Natural killer cell treated with Interleukin-12 subunit alpha and Interleukin-12 subunit beta and Interleukin-15 and Interleukin-18, amount 100 ng/mL, for 72 hours (primary cell): ENCODE measurements at regions not wholly inside any gene's neighbourhood (a gene's known extent, or its start where the extent isn't known, plus 50 kb on each side); places are given as distances from the start of the nearest gene placed in this dataset.

ENCODE experiments used
- ATAC-seq, 2 donors: fragments of 150-1000 bp; cut with Tn5 transposase in 1 of 2; sonication (Bioruptor Pico), chemical (Tn5 transposase) in 1 of 2; 2 replicates each; pipeline ENCODE4 v1.10.0; 2021
- DNase-seq: peaks from one replicate; pipeline ENCODE4 v3.0.0; 2022; ENCODE audit warnings: low spot score
- H3K27ac Mint-ChIP-seq, 2 donors: 1 replicate in 1 of 2; 2 replicates in 1 of 2; pipeline ENCODE4 v1.8.0; 2022; ENCODE audit warnings: mixed read lengths in 2 of 2, mild to moderate bottlenecking in 1 of 2, moderate library complexity in 1 of 2
- H3K27me3 Mint-ChIP-seq, 2 donors: 1 replicate in 1 of 2; 2 replicates in 1 of 2; pipeline ENCODE4 v1.8.0; 2022; ENCODE audit warnings: mixed read lengths in 2 of 2
- H3K36me3 Mint-ChIP-seq: one replicate; pipeline ENCODE4 v1.8.0; 2022; ENCODE audit warnings: mixed read lengths
- H3K4me1 Mint-ChIP-seq, 2 donors: 1 replicate in 1 of 2; 2 replicates in 1 of 2; pipeline ENCODE4 v1.8.0; 2022; ENCODE audit warnings: low read depth in 2 of 2, mixed read lengths in 2 of 2, mild to moderate bottlenecking in 1 of 2
- H3K4me3 Mint-ChIP-seq: one replicate; pipeline ENCODE4 v1.8.0; 2022; ENCODE audit warnings: mixed read lengths
- H3K9me3 Mint-ChIP-seq: 2 replicates; pipeline ENCODE4 v1.8.0; 2022; ENCODE audit warnings: mixed read lengths

GRCh38 chrX:20361890-20362262, 95.2 kb upstream of the RPS6KA3 start:
- Mint-ChIP-seq H3K4me3 (no peak overlapping the region), H3K4me1 (no peaks in the 10 kb centered on the region), H3K36me3 (no peaks in the 10 kb centered on the region), H3K9me3 (no peaks in the 10 kb centered on the region), H3K27me3 (peaks cover 0 to 14% of the 10 kb centered on the region in 2 donors), H3K27ac (no peak overlapping the region)
- ATAC-seq (no peak), DNase-seq (no peak)

GRCh38 chrX:20361081-20361889, 94.6 kb upstream of the RPS6KA3 start:
- no peaks in the 10 kb centered on the region for H3K4me1 Mint-ChIP-seq
- ATAC-seq = no peak
- no peaks in the 10 kb centered on the region for H3K9me3 Mint-ChIP-seq

GRCh38 chrX:20355187-20355586, 88.5 kb upstream of the RPS6KA3 start:
- Mint-ChIP-seq H3K4me3 (no peak overlapping the region), H3K27ac (no peak overlapping the region), H3K9me3 (no peaks in the 10 kb centered on the region), H3K27me3 (peaks cover 0 to 16% of the 10 kb centered on the region in 2 donors), H3K4me1 (peaks cover 4 to 5% of the 10 kb centered on the region in 2 donors), H3K36me3 (no peaks in the 10 kb centered on the region)
- DNase-seq (no peak), ATAC-seq (no peak)

More at GRCh38 chrX:20361081-20361889, 94.6 kb upstream of the RPS6KA3 start:
- H3K36me3 Mint-ChIP-seq = no peaks in the 10 kb centered on the region
- peaks cover 0 to 14% of the 10 kb centered on the region in 2 donors for H3K27me3 Mint-ChIP-seq
- H3K27ac Mint-ChIP-seq = no peak overlapping the region
- no peak overlapping the region for H3K4me3 Mint-ChIP-seq
- no peak for DNase-seq

- Mint-ChIP-seq H3K9me3 (no peaks in the 10 kb centered on the region), H3K4me1 (peaks cover 4 to 5% of the 10 kb centered on the region in 2 donors), H3K36me3 (no peaks in the 10 kb centered on the region), H3K27me3 (peaks cover 0 to 18% of the 10 kb centered on the region in 2 donors), H3K27ac (no peak overlapping the region), H3K4me3 (no peak overlapping the region)
- DNase-seq = no peak
- ATAC-seq = no peak
Observed at GRCh38 chrX:20354505-20354904, 87.8 kb upstream of the RPS6KA3 start.

- peaks cover 0 to 18% of the 10 kb centered on the region in 2 donors for H3K27me3 Mint-ChIP-seq
- ATAC-seq (peak; percentile 69 to 86), DNase-seq (no peak)
- peak overlapping the region in 1 of 2 donors; percentile 42 for H3K27ac Mint-ChIP-seq
- H3K4me3 Mint-ChIP-seq = peak overlapping the region; percentile 57
- peaks cover 4 to 5% of the 10 kb centered on the region in 2 donors for H3K4me1 Mint-ChIP-seq
- no peaks in the 10 kb centered on the region for H3K36me3 Mint-ChIP-seq
- H3K9me3 Mint-ChIP-seq = no peaks in the 10 kb centered on the region
Observed at GRCh38 chrX:20352935-20353336, 86.2 kb upstream of the RPS6KA3 start.

- H3K4me3 Mint-ChIP-seq = peak overlapping the region; percentile 57
- no peak for DNase-seq
- peaks cover 4 to 5% of the 10 kb centered on the region in 2 donors for H3K4me1 Mint-ChIP-seq
- ATAC-seq = peak; percentile 15 to 49
- no peaks in the 10 kb centered on the region for H3K36me3 Mint-ChIP-seq
- peak overlapping the region in 1 of 2 donors; percentile 42 for H3K27ac Mint-ChIP-seq
- H3K27me3 Mint-ChIP-seq = peaks cover 0 to 17% of the 10 kb centered on the region in 2 donors
- no peaks in the 10 kb centered on the region for H3K9me3 Mint-ChIP-seq
Observed at GRCh38 chrX:20352504-20352903, 85.8 kb upstream of the RPS6KA3 start.

GRCh38 chrX:20350596-20350995, 83.9 kb upstream of the RPS6KA3 start:
- DNase-seq (no peak), ATAC-seq (no peak)
- Mint-ChIP-seq H3K36me3 (no peaks in the 10 kb centered on the region), H3K27me3 (peaks cover 0 to 16% of the 10 kb centered on the region in 2 donors), H3K27ac (no peak overlapping the region), H3K4me1 (peaks cover 4 to 5% of the 10 kb centered on the region in 2 donors), H3K9me3 (no peaks in the 10 kb centered on the region), H3K4me3 (no peak overlapping the region)

- no peak for DNase-seq
- Mint-ChIP-seq H3K27me3 (peaks cover 0 to 8% of the 10 kb centered on the region in 2 donors), H3K4me3 (no peak overlapping the region), H3K27ac (no peak overlapping the region), H3K4me1 (peaks cover 4 to 5% of the 10 kb centered on the region in 2 donors), H3K9me3 (peaks cover 5% of the 10 kb centered on the region), H3K36me3 (peaks cover 5% of the 10 kb centered on the region)
- no peak for ATAC-seq
Observed at GRCh38 chrX:20348139-20348538, 81.4 kb upstream of the RPS6KA3 start.

GRCh38 chrX:20347481-20347880, 80.8 kb upstream of the RPS6KA3 start:
- peaks cover 5% of the 10 kb centered on the region for H3K9me3 Mint-ChIP-seq
- H3K27ac Mint-ChIP-seq = no peak overlapping the region
- H3K27me3 Mint-ChIP-seq = peaks cover 0 to 7% of the 10 kb centered on the region in 2 donors
- H3K4me1 Mint-ChIP-seq = peaks cover 1 to 2% of the 10 kb centered on the region in 2 donors
- no peak overlapping the region for H3K4me3 Mint-ChIP-seq
- H3K36me3 Mint-ChIP-seq = peaks cover 5% of the 10 kb centered on the region
- DNase-seq = no peak
- ATAC-seq = no peak

GRCh38 chrX:20333672-20334071, 67.0 kb upstream of the RPS6KA3 start:
- DNase-seq = no peak
- peaks cover 0 to 5% of the 10 kb centered on the region in 2 donors for H3K4me1 Mint-ChIP-seq
- H3K27me3 Mint-ChIP-seq = peaks cover 0 to 7% of the 10 kb centered on the region in 2 donors
- H3K27ac Mint-ChIP-seq = no peak overlapping the region
- no peak overlapping the region for H3K4me3 Mint-ChIP-seq
- peak in 1 of 2 donors; percentile 61 for ATAC-seq
- H3K9me3 Mint-ChIP-seq = no peaks in the 10 kb centered on the region
- no peaks in the 10 kb centered on the region for H3K36me3 Mint-ChIP-seq

GRCh38 chrX:20330545-20330944, 63.8 kb upstream of the RPS6KA3 start:
- DNase-seq = no peak
- Mint-ChIP-seq H3K9me3 (no peaks in the 10 kb centered on the region), H3K4me3 (no peak overlapping the region), H3K27me3 (peaks cover 0 to 7% of the 10 kb centered on the region in 2 donors), H3K27ac (no peak overlapping the region), H3K4me1 (peaks cover 0 to 5% of the 10 kb centered on the region in 2 donors), H3K36me3 (no peaks in the 10 kb centered on the region)
- no peak for ATAC-seq

GRCh38 chrX:20329435-20329834, 62.7 kb upstream of the RPS6KA3 start:
- H3K4me3 Mint-ChIP-seq = no peak overlapping the region
- peaks cover 0 to 7% of the 10 kb centered on the region in 2 donors for H3K27me3 Mint-ChIP-seq
- no peaks in the 10 kb centered on the region for H3K36me3 Mint-ChIP-seq
- H3K27ac Mint-ChIP-seq = no peak overlapping the region
- ATAC-seq (no peak), DNase-seq (no peak)
- no peaks in the 10 kb centered on the region for H3K9me3 Mint-ChIP-seq
- peaks cover 0 to 5% of the 10 kb centered on the region in 2 donors for H3K4me1 Mint-ChIP-seq

GRCh38 chrX:20325786-20326388, 59.2 kb upstream of the RPS6KA3 start:
- H3K4me1 Mint-ChIP-seq = peaks cover 4 to 7% of the 10 kb centered on the region in 2 donors
- DNase-seq (no peak), ATAC-seq (no peak)
- H3K36me3 Mint-ChIP-seq = no peaks in the 10 kb centered on the region
- no peaks in the 10 kb centered on the region for H3K9me3 Mint-ChIP-seq
- no peak overlapping the region for H3K27ac Mint-ChIP-seq
- H3K27me3 Mint-ChIP-seq = peaks cover 0 to 15% of the 10 kb centered on the region in 2 donors
- H3K4me3 Mint-ChIP-seq = no peak overlapping the region

- ATAC-seq (no peak), DNase-seq (no peak)
- Mint-ChIP-seq H3K27ac (no peak overlapping the region), H3K27me3 (peaks cover 0 to 18% of the 10 kb centered on the region in 2 donors), H3K36me3 (no peaks in the 10 kb centered on the region), H3K4me1 (peaks cover 8 to 12% of the 10 kb centered on the region in 2 donors), H3K9me3 (no peaks in the 10 kb centered on the region), H3K4me3 (no peak overlapping the region)
Observed at GRCh38 chrX:20322887-20323286, 56.2 kb upstream of the RPS6KA3 start.
